ENCODE measurements at regions not wholly inside any gene's neighbourhood (a gene's known extent, or its start where the extent isn't known, plus 50 kb on each side); places are given as distances from the start of the nearest gene placed in this dataset.

DNA sequence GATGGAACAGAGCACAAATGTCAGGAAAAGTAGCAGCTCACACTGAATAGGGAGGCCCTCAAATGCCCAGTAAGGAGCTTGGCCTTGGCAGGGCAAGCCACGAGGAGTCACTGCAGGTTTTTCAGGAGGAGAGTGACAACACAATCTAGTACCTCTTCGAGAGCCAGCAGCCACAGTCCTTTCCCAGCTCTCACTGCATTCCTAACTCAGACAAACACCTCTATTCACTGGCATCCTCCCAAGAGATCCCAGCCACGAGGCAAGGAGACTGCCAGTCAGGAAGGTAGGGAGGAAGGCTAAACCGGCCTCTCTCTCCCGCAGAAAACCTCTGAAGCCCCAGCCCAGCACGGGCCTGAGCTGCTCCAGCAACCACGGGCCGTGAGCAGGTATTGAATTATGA, 146.0 kb upstream of the SMAD3 start:
- H3K4me1 Mint-ChIP-seq: peaks cover 13% of the 10 kb centered on the region
- H3K27ac Mint-ChIP-seq: no peak overlapping the region
- no peak for ATAC-seq

DNA sequence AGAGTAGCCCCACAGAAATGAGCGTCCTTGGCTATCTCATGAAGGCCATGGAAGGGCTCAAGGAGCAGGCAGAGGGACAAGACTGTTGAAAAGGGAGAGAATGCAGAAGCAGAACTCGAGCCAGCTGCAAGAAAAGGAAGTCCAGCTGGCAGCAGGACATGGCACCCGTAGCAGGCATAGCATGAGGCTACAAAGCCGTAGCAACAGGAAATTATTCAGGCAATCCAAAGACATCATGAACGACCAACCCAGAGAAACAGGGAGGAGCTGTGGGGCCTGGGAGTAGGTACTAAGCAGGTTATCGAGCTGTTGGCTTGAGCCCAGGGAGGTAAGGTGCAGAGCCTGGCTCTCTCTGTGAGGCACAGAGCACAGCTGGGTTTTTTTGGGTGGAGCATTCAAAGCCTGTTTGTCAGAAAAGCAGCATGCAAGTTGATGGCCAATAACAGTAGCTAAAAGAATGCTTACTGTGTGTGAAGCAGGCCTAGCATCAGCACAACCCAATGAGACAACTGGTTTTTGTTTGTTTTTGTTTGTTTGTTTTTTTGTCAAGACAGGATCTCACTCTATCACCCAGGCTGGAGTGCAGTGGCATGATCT, 144.0 kb upstream of the SMAD3 start:
- ATAC-seq (no peak), DNase-seq (ENCODE audit: low spot score in 2 of 2) (no peak)
- no peaks in the 10 kb centered on the region for H3K36me3 Mint-ChIP-seq
- no peak overlapping the region for H3K27ac Mint-ChIP-seq
- peaks cover 18% of the 10 kb centered on the region for H3K9me3 Mint-ChIP-seq
- peaks cover 13% of the 10 kb centered on the region for H3K4me1 Mint-ChIP-seq
- no peak overlapping the region for H3K4me3 Mint-ChIP-seq

More for the DNA sequence above, 146.0 kb upstream of the SMAD3 start:
- Mint-ChIP-seq H3K9me3 (peaks cover 18% of the 10 kb centered on the region), H3K36me3 (no peaks in the 10 kb centered on the region), H3K4me3 (no peak overlapping the region)
- no peak for DNase-seq (ENCODE audit: low spot score in 2 of 2)

DNA sequence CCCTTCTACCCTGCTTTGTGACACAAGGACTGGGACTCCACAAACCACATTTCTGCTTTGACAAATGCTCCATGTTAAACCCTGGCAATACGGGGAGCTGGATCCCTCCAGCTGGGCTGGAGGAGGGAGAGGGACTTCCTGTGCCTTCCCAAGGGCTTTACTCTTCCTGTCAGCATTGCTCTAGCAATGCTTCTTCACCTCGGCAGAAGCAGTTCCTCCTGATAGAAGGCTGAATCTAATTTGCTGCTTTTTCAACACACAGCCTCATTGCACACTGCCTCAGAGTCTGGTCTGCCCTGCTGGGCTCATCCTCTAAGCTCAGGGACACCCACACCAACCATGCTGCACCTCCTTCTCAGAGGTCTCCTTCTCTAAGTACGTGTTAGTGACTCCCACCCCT, 142.8 kb upstream of the SMAD3 start:
- H3K4me3 Mint-ChIP-seq: no peak overlapping the region
- peaks cover 14% of the 10 kb centered on the region for H3K9me3 Mint-ChIP-seq
- H3K36me3 Mint-ChIP-seq: no peaks in the 10 kb centered on the region
- ATAC-seq: no peak
- H3K27ac Mint-ChIP-seq: peak overlapping the region; percentile 27
- peaks cover 13% of the 10 kb centered on the region for H3K4me1 Mint-ChIP-seq
- no peak for DNase-seq (ENCODE audit: low spot score in 2 of 2)

DNA sequence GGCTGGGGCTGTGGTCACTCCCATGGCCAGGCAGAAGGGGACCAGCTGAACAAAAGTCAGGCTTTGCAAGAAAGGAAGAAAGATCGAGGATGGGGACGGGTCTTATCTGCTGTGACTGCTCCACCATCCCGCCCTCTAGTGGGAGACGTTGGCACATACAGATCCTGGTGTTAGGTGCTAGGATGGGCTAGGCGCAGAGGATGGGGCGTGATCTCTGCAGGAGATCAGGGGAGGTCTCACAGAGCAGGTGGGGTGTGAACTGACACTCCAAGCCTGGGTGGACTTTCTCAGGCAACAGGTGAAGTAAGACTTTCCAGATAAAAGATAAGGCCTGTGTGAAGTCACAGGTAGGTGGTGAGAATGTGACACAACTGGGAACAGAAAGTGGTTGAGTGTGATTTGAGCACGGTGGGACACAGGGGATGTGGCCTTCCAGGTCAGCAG, 141.9 kb upstream of the SMAD3 start:
- no peak for DNase-seq (ENCODE audit: low spot score in 2 of 2)
- peaks cover 13% of the 10 kb centered on the region for H3K4me1 Mint-ChIP-seq
- peak; percentile 72 for ATAC-seq
- H3K36me3 Mint-ChIP-seq: no peaks in the 10 kb centered on the region
- no peak overlapping the region for H3K4me3 Mint-ChIP-seq
- H3K9me3 Mint-ChIP-seq: peaks cover 9% of the 10 kb centered on the region
- H3K27ac Mint-ChIP-seq: peak overlapping the region; percentile 27

DNA sequence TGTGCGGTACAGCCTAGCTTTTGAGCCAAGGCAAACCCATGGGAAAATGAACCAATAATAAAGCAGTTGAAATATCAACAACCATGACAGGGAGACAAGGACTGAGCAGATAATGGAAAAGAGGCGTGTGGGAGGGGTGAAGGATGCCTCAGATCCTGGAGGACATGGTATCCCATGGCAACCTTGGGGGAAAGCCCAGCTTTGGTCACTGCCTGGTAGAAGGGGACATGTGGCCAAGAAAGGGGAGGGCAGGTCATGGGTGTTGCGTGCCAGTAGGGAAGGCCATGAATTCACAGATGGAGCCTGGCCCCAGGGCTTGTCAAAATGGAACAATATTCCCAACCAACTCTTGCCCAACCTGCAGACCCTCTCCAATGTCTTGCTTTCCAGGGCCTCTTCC, 140.5 kb upstream of the SMAD3 start:
- Mint-ChIP-seq H3K36me3 (no peaks in the 10 kb centered on the region), H3K4me1 (peaks cover 13% of the 10 kb centered on the region), H3K4me3 (no peak overlapping the region), H3K27ac (no peak overlapping the region), H3K9me3 (peaks cover 9% of the 10 kb centered on the region)
- DNase-seq (ENCODE audit: low spot score in 2 of 2) (no peak), ATAC-seq (no peak)

DNA sequence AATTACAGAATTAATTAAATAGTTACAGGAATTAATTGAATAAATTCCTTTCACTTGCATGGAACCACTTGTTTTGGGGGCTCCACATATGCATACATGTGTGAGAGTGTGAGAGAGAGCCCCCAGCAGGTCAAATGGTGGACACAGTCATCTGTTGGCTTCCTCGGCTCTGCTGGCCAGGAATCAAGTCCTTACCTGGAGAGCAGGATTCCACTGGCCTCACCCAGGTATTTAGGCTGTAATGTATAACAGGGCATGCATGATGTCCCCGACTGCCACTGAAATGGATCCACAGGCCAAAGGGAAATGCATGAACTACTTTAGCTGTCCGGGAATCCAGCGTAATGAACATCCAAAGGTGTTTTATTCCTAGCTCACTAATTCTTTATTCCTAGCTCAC, 139.7 kb upstream of the SMAD3 start:
- Mint-ChIP-seq H3K27ac (no peak overlapping the region), H3K9me3 (peaks cover 9% of the 10 kb centered on the region), H3K4me1 (peaks cover 13% of the 10 kb centered on the region), H3K36me3 (no peaks in the 10 kb centered on the region), H3K4me3 (no peak overlapping the region)
- DNase-seq (ENCODE audit: low spot score in 2 of 2) (no peak), ATAC-seq (no peak)

DNA sequence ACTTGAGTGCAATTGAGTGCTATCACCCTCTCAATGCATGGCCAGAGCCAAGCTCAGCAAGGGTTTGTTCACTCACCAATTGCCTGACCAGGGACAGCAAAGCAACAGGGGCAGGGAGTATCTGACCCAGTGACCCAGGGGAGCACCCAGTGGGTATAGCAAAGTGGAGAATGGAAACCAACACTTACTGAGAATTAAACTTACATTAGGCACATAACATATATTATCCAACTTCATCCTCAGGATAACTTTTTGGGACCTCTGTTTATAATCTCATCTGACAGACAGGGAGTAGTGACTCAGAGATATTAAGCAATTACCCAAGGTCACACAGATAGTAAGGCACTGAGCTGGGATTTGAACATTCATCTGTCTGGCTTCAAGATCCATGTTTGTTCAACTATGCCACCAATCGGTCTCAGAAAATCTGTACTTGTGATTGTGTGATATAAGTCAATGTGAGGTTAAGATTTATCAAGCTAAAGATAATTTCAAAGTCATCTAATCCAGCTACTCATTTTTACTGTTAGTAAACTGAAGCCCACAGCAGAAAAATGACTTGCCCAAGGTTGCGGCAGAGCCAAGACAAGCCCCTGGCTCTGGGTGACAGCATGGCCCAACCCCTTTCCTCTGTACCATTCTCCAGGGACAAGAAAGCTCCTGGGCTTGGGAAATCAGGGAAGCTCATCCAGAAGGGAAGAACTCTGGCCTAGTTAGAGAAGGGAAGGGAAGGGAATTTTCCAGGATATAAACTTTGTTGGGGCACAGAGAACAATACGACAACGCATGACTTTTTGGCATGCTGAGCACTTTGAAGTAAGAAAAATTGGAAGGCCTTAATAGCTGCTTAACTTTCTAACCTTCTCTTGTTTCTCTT, 138.0 kb upstream of the SMAD3 start:
- Mint-ChIP-seq H3K27ac (no peak overlapping the region), H3K4me1 (peaks cover 13% of the 10 kb centered on the region), H3K36me3 (no peaks in the 10 kb centered on the region), H3K9me3 (peaks cover 9% of the 10 kb centered on the region), H3K4me3 (no peak overlapping the region)
- DNase-seq (ENCODE audit: low spot score in 2 of 2): no peak
- ATAC-seq: no peak

DNA sequence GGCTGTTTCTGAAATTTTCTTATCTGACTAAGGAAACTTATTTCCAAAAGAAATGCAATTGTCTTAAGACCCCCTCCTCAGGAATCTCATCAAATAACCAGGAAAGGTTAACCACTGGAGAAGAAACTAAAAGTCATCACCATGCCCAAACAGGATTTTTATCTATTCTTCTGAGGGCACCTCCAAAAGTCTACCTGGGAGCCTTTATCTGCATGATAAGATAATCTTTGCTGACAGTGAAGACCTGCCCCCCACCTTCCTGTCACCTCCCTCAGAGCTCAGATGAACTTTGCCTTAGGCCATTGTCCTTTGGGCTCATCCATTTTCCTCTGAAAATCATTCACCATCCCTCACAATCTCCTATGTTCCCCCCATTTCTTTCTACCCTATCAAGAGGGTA, 137.3 kb upstream of the SMAD3 start:
- Mint-ChIP-seq H3K36me3 (no peaks in the 10 kb centered on the region), H3K27ac (no peak overlapping the region), H3K9me3 (peaks cover 2% of the 10 kb centered on the region), H3K4me1 (peaks cover 7% of the 10 kb centered on the region), H3K4me3 (no peak overlapping the region)
- ATAC-seq: no peak
- DNase-seq (ENCODE audit: low spot score in 2 of 2): no peak

DNA sequence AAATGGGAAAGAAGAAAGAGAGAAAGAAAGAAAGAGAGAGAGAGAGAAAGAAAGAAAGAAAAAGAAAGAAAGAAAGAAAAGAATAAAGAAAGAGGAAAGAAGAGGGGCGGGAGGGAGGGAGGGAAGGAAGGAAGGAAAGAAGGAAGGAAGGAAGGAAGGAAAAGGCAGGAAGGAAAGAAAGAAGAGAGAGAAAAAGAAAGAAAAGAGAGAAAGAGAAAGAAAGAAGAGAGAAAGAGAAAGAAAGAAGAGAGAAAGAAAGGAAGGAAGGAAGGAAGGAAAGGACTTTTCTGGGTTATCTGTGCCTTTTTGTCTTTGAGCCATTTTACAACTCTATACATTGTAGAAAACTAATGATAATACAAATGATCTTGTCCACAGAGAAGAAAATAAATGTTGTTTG, 136.6 kb upstream of the SMAD3 start:
- Mint-ChIP-seq H3K9me3 (no peaks in the 10 kb centered on the region), H3K4me3 (no peak overlapping the region), H3K36me3 (no peaks in the 10 kb centered on the region), H3K4me1 (no peaks in the 10 kb centered on the region), H3K27ac (no peak overlapping the region)
- no peak for ATAC-seq
- no peak for DNase-seq (ENCODE audit: low spot score in 2 of 2)

DNA sequence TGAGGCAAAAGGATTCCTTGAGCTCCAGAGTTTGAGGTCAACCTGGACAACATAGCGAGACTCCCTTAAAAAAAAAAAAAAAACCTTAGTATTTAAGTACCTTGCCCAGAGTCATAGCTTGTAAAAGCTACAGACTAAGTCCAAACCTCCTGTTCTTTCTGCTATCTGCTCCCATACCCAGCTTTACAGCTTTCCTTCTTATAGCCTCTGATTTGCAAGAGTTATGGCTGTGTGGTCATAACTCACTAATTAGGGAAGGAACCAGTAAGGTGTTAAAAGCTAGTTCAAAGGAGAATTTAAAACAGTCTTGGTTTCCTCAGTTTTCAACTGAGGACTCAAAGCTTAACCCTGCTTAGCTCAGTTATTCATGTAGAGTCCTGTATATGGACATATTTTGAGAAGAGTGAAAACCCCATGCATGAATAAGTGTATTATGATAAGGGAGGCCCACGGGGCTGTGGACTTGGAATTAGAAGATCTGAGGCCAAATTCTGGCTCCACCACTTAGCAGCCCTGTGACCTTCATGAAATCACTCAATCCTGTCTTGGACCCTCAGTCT, 135.5 kb upstream of the SMAD3 start:
- H3K36me3 Mint-ChIP-seq: no peaks in the 10 kb centered on the region
- H3K27ac Mint-ChIP-seq: no peak overlapping the region
- H3K4me1 Mint-ChIP-seq: no peaks in the 10 kb centered on the region
- no peaks in the 10 kb centered on the region for H3K9me3 Mint-ChIP-seq
- ATAC-seq: no peak
- no peak for DNase-seq (ENCODE audit: low spot score in 2 of 2)
- H3K4me3 Mint-ChIP-seq: no peak overlapping the region

DNA sequence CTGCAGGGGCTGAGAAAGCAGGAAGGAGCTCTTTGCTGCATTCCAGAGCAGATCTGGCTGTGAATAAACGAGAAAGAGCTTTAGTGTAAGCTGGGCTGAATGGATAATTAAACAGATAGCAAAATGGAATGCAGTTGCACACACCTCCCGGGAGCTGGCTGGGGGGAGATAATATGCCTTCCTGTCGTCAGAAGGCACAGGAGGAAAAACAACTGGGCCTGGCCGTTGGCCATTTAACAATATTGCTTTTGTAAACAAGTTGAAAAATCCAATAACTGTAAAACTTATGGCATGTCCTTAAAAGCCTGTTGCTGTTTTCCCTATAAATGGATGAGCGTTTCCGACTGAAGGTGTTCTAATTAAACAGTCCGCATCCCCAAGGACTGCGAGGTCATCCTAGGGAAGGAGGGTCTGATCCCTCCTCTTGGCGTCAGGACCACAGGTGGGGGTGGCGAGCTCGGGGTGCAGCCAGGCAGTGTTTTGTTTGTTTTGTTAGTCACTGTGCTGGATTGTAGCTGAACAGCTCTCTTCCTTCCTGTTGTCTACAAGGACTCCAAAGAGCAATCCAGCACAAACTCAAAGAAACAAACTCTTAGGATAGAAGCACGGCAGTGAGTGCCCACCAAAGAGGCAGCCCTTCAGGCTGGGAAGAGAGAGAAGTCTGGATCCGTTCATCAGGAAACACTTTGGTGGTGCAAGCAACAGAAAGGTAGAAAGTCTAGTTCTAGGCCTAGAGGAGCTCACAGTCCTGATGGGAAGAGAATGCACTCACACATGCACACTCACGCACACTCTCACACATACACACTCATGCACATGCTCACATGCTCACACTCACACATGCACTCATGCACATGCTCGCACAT, 133.4 kb upstream of the SMAD3 start:
- Mint-ChIP-seq H3K4me1 (peaks cover 6% of the 10 kb centered on the region), H3K9me3 (no peaks in the 10 kb centered on the region), H3K36me3 (no peaks in the 10 kb centered on the region), H3K27ac (no peak overlapping the region), H3K4me3 (no peak overlapping the region)
- ATAC-seq (no peak), DNase-seq (ENCODE audit: low spot score in 2 of 2) (no peak)

DNA sequence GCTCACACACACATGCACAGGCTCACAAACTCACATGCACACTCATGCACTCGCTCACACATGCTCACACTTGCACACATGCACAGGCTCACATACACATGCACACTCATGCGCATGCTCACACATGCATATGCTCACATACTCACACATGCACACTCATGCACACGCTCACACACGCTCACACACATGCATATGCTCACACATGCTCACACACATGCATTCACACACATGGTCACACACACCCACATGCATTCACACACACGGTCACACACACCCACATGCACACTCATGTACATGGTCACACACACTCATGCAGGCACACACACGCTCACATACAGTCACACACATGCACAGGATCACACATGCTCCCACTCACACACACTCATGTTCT, 132.8 kb upstream of the SMAD3 start:
- no peak overlapping the region for H3K27ac Mint-ChIP-seq
- no peak for DNase-seq (ENCODE audit: low spot score in 2 of 2)
- H3K36me3 Mint-ChIP-seq: no peaks in the 10 kb centered on the region
- H3K4me3 Mint-ChIP-seq: no peak overlapping the region
- peaks cover 6% of the 10 kb centered on the region for H3K4me1 Mint-ChIP-seq
- ATAC-seq: no peak
- no peaks in the 10 kb centered on the region for H3K9me3 Mint-ChIP-seq

DNA sequence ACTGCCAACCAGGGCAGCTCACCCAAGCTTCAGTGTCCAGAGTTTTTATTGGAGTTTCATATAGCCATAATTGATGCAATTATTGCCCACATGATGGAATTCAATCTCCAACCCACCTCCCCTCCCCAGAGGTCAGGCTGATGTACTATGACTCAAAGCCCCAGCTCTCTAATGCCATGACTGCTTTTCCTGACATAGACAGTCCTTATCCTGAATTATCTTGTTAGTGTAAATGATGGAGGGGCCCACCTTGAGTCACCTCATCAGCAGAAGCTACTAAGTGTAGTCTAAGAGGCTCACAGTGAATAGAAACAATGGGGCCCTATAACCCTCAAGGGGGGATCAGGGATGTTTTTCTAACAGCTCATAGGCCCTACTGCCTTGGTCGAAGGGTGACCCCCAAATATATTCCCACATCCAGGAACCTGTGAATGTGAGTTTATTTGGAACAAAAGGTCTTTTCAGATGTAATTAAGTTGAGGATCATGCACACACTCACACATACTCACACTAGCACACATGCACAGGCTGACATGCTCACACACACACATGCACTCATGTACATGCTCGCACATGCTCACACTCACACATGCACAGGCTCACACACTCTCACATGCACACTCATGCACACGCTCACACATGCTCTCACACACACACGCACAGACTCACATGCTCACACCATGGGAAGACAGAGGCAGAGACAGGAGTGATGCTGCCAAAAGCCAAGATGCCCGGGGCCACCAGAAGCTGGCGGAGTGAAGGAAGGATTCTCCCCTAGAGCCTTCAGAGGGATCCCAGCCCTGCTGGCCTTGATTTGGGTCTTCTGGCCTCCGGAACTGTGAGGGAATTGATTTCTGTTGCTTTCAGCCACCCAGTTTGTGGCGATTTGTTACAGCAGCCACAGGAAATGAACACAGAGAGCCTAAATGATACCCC, 131.2 kb upstream of the SMAD3 start:
- H3K27ac Mint-ChIP-seq: no peak overlapping the region
- no peak overlapping the region for H3K4me3 Mint-ChIP-seq
- peaks cover 6% of the 10 kb centered on the region for H3K4me1 Mint-ChIP-seq
- H3K36me3 Mint-ChIP-seq: no peaks in the 10 kb centered on the region
- ATAC-seq (no peak), DNase-seq (ENCODE audit: low spot score in 2 of 2) (no peak)
- peaks cover 4% of the 10 kb centered on the region for H3K9me3 Mint-ChIP-seq

DNA sequence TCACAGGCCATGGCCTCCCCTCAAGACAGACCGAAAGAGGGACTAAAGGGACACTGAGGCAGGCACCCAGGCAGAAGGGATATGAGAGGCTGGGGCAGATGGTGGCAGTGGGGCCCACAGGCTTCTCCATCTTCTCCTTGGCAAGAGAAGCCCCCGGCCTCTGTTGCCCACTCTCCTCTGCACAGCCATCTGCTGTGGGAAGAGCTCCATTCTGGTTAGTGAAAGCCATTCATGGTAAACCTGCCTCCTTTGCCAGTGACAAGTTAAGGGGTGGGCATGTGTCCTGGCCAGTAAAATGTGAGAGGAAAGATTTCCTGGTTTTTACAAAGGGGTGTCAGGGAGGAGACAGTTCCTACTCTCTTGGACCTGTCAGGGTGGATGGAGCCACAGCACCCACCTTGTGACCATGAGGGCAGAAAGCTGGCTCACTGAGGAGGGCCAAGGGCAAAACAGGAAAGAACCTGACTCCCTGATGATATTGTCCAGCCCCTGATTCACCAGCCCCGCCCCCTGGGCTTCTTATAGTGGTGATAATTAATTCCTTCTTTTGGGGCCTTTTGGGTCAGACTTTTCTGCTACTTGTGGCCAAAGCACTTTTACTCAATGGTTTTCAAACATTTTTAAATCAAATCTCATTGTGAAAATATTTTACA, 130.4 kb upstream of the SMAD3 start:
- no peak for ATAC-seq
- no peak overlapping the region for H3K4me3 Mint-ChIP-seq
- H3K9me3 Mint-ChIP-seq: peaks cover 4% of the 10 kb centered on the region
- peaks cover 9% of the 10 kb centered on the region for H3K4me1 Mint-ChIP-seq
- H3K36me3 Mint-ChIP-seq: no peaks in the 10 kb centered on the region
- DNase-seq (ENCODE audit: low spot score in 2 of 2): no peak
- no peak overlapping the region for H3K27ac Mint-ChIP-seq

Data from stimulated activated effector memory CD8-positive, alpha-beta T cell treated with anti-CD3 and anti-CD28 coated beads, Interleukin-12 subunit alpha, Interleukin-12 subunit beta, amount 100 ng/mL, for 72 hours (primary cell).